Midbrain (tissue), 1 donor: ENCODE measurements at regions not wholly inside any gene's neighbourhood (a gene's known extent, or its start where the extent isn't known, plus 50 kb on each side); places are given as distances from the start of the nearest gene placed in this dataset.
"Not testable (repeated sequence)": the region's sequence is repeated elsewhere in the genome, so short reads cannot be mapped to it uniquely, and the experiment has no call there.

ENCODE experiments used
- DNase-seq: peaks from one replicate; lab custom pipeline; 2025; lab: John Stamatoyannopoulos, UW

DNA sequence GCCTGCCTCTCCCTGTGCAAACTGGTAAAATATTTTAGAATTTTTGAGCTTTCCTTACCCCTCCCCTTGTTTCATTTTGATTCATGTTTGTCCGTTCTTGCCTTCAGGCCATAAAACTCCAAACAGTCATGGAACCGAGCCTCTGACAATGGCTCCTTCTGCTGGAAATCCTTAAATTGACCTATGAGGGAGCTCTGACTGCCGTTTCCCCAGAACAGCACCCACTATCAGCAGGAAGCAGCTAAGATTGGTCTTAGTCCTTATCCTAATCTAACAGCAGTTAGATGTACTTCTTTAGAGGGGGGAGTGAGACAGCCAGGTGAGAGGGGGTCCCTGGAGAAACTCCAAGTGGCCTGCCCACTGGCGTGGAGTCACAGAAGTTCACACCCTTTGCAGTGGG, 106.7 kb downstream of the FAM174A start:
- DNase-seq = no peak

DNA sequence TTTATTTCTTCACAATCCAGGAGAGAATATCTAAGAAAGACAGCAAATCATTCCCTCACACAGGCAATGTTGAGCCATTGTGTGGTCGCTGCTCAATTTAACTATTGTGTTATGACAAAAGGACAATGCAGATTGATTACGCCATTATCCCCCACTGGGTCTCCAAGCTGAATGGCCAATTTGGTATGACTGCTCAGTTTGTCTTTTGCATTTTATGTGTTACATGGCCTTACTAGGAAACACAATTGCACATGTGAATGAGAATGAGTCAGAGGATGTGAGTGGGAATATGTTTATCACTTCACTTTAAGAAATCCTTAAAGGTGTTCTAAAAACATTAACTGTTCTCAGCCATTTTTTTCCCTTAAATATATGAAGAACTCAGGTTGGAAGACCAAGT, 108.3 kb downstream of the FAM174A start:
- DNase-seq = no peak

DNA sequence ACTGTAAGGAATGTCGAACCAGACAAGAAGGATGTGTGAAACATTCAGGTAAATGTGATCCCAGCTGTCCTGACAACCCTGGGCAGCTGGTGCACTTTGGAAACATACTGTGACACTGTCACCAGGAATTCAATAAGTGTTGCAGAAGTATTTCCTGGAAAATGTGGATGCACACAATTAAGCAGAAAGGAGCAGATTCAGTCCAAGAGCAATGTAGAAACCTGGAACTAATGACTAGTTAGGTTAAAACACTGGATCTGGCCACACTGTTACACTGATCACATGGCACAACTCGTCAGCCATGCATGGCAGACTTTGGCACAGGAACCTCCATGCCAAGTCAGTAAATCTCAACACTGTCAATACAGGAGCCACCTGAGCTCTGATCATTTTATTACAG, 109.0 kb downstream of the FAM174A start:
- no peak for DNase-seq

DNA sequence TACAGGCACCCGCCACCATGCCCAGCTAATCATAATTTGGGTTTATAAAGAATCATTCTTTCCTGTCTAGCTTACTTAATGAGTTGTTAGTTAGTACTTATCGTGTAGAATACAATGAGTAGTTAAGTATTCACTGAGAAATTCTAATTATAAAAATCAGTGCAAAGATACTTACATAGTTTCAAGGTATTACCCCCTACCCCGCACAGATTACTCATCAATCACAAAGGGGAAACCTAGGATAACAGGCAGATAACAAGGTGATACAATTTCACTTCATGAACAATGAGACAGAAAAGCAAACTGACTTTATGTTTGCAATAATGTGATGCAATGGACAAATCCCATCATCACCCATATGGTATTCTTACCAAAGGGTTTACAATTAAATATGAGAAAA, 109.6 kb downstream of the FAM174A start:
- no peak for DNase-seq

DNA sequence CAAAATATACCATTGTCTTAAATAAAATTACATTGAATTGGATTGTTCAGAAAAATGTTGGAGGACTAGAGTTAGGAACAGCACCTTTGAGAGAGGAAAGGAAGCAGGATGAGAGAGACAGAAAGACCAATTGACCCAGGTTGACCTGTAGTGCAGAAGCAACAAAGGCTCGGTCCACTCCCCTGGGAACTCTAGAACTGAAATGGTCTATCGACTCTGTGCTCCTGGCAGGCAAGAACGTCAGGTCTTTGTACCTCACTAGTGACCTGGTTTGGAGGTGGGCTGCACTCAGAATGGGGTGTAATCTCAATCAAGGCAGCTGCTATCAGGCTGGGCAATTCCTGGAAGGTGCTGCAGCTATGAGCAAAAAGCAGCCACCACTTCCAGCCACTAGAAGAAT, 110.8 kb downstream of the FAM174A start:
- no peak for DNase-seq

DNA sequence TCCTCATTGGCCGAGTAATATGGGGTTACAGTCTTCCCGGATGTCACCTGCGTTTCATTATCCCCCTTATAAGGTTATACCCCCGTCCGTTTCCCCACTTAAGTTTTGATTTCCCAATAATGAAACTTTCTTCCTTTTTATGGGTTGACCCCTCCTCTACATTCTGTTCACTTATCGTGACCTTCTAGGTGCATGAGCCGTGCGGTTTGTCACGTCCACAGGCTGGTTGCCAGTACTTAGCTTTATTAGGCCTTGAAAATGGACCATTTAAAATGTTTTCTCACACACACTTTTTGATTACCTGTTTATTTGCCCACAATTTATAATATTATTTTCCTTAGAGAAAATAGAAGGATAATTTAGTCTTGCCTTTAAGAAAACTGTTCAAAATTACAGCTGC, 111.5 kb downstream of the FAM174A start:
- DNase-seq = no peak

DNA sequence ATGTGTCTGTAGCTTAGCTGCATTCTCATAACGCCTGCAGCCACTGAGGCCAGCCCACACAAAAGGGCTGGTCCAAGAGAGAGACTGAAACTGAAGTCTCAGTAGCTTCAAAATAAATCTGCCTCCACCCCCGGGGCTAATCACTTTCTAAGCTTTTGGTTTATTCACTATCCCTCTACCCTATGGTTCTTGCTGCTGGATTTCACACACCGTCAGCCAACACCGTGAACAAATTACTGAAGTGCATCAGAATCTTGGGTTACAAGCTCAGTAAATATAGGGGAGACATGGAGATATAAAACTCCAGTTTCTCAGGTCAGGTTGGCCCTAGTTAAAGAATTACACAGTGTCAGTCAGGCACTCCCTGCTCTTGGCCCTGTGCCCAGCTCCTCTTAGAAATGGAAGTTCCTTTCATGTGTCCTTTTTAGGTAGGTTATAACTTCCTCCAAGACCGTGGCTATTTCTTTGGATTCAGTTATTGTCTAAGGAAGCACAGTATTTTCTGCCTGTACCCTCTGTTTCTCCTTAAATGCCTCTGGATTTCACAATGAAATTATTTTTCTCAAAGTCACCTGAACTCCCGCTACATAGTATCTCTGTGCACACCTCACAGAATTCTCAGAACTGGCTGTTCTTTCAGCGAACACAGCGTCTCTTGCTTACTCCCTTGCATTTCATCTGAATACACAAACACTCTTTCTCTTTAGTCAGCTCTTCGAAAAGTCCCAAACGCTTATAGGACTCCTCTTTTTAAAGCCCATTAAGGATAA, 112.5 kb downstream of the FAM174A start:
- DNase-seq = no peak

DNA sequence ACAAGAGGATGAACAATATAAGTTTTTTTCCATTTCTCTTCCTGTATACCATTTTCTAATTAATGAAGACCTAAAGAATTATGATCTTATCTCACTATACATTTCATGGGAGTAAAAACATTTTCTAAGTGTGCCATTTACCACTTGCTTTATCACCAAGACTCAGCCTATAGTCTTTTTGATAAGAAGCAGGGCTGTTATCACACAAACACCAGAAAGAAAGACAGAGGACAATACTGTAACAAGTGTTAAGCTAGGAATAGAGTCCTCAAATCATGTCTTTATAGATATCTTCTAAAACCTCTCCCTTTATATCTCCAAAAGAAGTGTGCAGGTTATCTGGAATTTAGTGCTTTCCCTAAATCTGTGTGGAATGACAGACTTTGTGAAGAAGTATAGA, 119.7 kb downstream of the FAM174A start:
- no peak for DNase-seq

DNA sequence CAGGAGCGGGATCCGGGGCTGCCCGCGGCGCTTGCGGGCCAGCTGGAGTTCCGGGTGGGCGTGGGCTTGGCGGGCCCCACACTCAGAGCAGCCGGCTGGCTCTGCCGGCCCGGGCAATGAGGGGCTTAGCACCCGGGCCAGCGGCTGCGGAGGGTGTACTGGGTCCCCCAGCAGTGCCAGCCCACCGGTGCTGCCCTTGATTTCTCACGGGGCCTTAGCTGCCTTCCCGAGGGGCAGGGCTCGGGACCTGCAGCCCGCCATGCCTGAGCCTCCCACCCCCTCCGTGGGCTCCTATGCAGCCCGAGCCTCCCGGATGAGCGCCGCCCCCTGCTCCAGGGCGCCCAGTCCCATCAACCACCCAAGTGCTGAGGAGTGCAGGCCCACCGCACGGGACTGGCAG, 121.6 kb downstream of the FAM174A start:
- DNase-seq = not testable (repeated sequence)

DNA sequence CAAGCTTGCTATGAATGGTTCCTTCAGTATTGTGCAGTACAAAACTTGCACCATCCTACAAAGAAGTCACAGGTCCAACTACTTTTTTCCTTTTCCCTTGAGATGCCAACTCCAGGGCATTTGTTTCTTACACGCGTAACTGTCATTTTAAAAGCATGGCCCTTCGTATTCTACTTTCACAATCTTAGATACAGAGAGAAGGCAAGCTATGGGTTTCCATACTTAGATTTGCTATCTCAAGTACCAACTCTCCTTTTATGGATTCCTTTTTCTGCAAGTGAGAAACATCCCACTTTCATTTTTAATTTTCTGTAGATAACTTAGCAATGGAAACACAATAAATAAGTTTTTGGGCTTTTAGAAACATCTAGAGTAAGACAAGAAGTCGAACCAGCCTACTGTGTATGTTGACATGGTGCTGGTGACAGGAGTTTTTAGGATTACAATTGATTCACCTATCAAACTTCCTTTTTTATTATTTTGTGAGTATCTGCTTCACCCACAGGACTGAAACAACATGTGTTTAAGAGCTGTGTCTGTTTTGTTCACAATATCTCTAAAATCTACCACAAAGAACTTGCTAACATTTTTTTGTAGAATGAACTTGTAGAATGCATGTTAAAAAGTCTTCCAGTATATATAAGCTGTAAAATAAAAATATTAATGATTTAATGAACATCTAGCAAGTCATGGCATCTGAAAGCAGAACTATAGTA, 124.1 kb downstream of the FAM174A start:
- DNase-seq = no peak

DNA sequence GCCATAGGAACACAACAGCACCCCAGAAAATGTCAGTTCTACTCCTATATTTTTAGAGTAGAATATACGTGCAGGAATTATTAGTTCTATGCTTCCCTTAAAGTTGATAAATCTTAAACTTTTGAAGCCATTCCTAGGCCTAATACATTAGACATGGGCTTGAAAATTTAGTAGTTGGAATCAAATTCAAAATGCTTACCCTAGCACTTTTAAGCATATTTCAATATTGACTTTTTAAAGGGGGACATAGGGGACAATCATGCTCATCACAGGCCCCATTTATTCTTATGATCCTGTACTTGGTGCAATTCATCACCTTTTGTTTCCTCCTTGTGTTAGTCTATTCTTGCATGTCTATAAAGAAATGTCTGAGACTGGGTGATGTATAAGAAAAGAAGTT, 129.0 kb downstream of the FAM174A start:
- DNase-seq = no peak

DNA sequence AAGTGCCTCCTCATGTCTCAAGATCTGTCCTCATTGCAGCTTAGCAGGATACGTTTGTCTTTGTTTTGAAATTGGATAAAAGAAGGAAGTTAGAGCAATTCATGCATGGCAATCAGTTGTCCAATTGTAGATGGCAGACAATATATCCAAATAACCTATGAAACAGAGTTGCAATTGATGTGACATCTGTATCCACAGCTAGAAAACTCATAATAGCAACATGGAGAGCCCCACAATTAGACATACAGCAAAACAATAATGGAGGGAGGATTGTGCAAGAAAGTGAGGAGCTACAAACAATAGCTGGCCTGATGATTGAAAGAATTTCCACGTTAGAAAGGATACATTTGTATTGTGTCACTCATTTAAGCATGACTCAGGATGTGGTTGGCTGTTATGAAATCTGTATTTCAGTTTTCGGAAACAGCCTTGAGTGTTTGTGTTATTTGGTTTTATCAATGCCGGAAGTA, 132.0 kb downstream of the FAM174A start:
- no peak for DNase-seq

DNA sequence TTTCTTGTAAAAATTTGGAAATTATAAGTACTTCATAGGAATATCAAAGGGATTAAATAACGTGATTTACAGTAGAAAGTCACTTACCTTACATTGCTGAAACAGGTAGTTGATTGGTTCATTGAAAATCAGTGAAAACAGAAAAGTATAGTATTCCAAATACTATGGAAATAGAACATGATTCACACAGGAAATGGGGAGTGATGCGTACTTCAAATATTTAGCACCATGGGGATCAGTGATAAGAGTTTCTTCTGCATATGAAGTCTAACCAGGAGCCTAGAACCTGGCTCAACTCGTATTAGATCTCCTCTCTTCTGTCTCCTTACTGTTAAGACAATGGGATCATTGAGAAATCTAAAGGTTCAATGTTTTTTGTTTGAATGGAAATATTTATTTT, 133.3 kb downstream of the FAM174A start:
- no peak for DNase-seq

DNA sequence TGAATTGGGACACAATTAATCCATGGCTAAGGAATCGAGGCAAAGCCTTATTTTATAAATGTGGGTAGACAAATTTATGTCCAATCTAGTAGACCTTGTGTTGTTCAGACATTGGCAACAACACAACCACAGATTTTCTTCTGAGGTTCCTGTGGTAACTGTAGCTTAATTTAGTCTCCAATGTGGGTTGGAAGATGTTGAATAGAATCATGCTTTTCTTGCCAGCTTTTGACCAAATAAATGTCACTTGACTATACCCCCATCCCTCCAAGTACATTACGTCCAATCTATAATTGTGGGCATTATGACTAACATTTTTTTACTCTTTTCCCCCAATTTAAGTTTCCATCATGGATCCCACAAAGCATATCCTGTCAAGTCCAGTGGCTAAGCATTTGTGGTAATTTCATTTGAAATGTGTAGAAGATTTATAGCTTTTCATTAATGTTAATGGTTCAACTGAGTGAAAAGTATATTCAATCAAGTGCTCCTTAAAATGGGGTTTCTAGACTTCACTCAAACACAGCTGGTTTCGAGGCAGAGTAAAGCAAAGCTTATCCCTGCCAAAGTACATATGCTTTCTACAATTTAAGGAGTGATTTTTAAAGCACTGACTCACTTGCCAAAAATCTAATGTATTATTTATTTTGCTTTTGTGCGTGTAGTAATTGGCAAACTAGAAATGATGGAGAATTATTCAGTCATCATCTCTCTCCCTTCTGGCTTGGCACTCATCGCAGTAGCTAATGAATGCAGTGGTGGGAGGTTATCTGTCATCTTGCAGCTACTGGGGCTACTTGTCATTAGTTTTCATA, 141.8 kb downstream of the FAM174A start:
- DNase-seq = no peak

DNA sequence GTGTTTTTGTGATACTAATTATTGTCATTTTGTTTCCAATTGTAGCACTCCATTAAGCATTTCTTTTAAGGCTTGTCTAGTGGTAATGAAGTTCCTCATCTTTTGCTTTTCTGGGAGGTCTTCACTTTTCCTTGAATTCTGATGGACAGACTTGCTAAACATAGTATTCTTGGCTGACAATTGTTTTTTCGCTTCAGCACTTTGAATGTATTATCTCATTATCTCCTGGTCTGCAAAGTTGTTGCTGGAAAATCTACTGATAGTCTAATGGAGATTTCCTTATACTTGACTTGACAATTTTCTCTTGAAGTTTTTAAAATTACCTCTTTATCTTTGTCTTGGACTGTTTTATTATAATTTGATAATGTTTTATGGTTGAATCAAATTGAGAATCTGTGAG, 147.5 kb downstream of the FAM174A start:
- DNase-seq = no peak

DNA sequence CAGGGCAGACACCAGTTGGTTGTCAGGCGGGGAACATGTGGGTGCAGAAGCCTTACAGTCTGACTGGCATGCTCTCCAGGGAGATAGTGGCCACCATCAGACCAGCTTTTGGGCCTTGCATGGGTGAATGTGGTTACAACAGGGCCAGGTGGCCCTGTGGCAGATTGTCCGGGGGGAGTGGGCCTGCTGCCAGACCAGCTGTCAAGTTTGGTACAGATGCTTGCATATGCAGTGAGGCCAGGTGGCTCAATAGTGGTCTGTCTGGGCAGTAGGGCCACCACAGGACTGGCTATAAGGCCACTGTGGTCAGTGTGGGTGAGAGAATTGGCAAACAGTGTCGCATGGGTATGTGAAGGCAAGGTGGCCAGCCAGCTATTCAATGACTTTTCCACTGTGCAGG, 148.7 kb downstream of the FAM174A start:
- no peak for DNase-seq

DNA sequence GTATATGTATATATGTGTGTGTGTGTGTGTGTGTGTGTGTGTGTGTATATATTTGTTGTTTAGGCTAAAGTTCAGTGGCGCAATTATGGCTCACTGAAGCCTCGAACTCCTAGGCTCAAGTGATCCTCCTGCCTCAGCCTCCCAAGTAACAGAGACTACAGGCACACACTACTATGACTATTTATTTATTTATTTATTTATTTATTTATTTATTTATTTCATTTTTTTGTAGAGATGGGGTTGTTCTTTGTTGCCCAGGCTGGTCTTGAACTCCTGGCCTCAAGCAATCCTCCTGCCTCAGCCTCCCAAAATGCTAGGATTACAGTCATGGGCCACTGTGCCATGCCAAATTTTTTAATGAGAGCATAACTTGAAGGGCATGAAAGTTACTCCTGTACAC, 149.9 kb downstream of the FAM174A start:
- not testable (repeated sequence) for DNase-seq

DNA sequence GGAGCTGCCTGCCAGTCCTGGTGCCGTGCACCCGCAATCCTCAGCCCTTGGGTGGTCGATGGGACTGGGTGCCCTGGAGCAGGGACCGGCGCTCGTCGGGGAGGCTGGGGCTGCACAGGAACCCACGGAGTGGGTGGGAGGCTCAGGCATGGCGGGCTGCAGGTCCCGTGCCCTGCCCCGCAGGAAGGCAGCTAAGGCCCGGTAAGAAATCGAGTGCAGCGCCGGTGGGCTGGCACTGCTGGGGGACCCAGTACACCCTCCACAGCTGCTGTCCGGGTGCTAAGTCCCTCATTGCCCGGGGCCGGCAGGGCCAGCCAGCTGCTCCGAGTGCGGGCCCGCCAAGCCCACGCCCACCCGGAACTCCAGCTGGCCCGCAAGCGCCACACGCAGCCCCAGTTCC, 153.7 kb downstream of the FAM174A start:
- DNase-seq = not testable (repeated sequence)

DNA sequence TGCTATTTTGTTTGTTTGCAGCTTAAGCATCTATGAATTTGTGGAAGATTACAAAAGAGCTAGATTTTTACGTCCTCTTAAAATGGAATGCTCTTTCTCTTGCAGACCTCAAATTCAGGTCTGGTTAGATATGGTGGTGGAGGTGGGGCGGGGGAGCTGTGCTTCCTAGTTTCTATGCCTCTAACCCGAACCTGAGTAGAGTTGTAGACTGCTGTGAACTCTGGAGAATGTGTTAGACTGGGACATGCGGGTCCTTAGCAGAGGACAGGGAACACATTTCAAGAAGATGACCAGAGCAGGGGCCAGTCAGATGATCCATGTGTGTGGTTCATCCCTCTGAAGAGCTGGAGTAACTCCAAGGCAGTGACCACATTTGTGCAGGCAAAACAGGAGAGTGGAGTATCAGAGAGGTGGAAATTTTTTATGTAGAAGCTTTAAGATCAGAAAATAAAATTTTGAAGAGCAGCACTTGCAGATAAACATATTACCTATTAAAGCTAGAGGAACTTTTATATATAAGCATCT, 154.9 kb downstream of the FAM174A start:
- DNase-seq = no peak

DNA sequence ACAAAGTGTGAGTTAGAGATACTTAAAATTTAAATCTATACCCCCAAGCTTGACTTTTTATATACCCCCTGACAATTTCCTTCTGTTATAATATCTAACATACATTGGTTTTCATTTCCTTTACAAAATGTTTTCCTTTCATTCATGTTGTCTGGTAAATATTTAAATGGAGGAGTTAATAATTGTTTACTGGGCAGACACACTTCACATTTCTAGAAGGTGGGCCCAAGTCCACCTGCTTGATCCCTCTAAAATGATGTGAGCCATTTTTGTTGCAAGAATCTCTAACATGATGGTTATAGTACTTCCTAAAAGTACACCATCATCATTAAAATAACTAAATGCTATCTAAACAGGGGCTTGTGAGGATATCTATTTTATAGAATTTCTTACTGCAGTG, 155.9 kb downstream of the FAM174A start:
- DNase-seq = no peak

DNA sequence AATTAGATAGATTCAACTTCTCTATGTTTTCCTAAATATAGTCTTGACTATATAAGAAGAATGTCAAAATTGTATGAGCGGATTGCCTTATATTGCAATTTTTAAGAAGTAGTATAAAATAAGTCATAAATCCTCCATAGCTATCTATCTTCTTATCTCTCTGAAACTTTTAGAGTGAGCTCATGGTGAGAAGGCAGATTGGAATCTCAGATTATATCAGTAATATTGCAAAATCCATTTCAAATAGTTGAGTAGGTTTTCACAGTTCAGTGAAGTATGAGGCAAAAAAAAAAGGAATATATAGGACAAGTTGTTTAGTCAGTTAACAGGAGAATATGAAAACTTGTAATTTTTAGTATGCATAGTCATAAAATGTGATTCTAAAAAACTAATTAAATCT, 156.4 kb downstream of the FAM174A start:
- DNase-seq = no peak

DNA sequence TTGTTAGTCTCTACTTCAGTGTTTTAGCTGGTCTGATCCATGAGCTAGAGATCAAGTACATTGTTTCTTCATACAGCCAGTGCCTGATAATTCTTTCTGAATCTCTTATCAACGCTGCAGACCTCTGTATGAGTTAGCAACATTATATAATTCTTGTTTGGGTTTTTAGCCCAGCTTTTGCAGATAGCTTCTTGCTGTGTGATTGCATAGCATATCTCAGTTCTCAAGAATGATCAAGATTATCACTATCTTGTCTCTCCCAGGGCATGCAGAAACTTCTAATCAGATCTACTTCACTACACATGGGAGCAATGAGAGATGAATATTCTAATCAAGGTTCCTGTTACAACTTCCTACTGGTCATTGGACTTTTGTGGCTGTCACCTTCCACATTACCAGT, 158.3 kb downstream of the FAM174A start:
- DNase-seq = no peak

DNA sequence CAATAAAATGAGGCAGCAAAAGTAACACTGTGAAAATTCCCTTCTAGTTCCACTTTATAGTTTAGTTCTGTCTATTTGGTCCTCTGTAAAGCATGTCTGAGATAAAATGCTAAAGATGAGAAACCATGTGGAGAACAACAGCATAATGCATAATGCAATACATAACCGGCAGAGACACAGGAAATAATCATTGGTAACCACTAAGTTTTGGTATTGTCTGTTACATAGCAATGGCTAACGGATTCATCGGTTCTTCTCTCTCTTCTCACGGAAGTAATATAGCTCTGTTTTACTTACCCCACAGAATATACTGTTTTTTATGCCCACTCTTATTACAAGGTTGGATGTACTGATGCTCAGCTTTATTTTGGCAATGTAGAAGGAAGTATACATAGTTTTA, 158.9 kb downstream of the FAM174A start:
- DNase-seq = no peak
